GM12874 (cell line): ENCODE measurements at regions not wholly inside any gene's neighbourhood (a gene's known extent, or its start where the extent isn't known, plus 50 kb on each side); places are given as distances from the start of the nearest gene placed in this dataset.

Source experiments
- TF ChIP-seq, protein P1 (sequence below): IDR thresholded peaks from 2 replicates; pipeline ENCODE4 v1.5.1; 2011; ENCODE audit warnings: low read depth, mild to moderate bottlenecking, control low read depth, low read length, moderate library complexity; ENCODE audit not compliant: insufficient read depth

- TF ChIP-seq, protein P1, sequence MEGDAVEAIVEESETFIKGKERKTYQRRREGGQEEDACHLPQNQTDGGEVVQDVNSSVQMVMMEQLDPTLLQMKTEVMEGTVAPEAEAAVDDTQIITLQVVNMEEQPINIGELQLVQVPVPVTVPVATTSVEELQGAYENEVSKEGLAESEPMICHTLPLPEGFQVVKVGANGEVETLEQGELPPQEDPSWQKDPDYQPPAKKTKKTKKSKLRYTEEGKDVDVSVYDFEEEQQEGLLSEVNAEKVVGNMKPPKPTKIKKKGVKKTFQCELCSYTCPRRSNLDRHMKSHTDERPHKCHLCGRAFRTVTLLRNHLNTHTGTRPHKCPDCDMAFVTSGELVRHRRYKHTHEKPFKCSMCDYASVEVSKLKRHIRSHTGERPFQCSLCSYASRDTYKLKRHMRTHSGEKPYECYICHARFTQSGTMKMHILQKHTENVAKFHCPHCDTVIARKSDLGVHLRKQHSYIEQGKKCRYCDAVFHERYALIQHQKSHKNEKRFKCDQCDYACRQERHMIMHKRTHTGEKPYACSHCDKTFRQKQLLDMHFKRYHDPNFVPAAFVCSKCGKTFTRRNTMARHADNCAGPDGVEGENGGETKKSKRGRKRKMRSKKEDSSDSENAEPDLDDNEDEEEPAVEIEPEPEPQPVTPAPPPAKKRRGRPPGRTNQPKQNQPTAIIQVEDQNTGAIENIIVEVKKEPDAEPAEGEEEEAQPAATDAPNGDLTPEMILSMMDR, result peak; percentile 68
Observed at GRCh38 chr7:142587578-142588191, 161.6 kb upstream of the PRSS1 start.

DNA sequence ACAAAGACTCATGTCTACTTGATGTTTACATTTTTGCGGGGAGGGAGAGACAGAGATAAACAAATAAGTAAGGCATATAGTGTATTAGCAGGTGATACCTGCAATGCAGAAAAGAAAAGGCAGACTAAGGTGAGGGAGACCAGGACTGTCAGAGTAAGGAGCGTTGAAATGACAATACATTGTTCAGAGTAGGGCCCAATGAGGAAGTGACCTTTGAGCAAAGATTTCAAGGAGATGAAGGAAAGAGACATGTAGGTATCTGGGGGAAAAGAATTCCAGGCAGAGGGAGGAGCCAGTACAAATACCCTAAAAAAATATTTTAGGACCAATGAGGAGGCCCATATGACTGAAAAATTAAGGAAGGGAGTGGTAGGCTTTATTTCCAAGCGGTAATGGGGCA is 162.7 kb upstream of the PRSS1 start:
- TF ChIP-seq, protein P1, result no peak

DNA sequence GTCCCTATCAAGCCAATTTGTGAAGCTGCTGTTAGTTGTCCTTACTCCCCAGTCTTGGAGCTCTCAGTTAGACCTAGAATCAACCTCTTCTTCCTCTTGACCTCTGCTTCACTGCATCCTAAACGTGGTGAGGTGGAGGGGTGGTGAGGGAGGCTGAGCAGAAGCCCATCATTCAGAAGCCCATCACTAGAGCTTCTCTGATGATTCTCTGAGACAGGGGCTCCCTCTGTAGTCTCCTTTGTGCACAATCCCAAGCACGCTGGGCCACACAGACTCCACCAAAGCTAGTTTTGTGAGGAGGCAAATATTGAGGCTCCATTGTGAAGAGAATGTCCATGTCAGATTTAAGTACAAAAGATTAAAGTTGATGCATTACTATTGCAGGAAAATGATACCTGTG is 163.8 kb upstream of the PRSS1 start:
- TF ChIP-seq, protein P1, result 0 out of 2 replicates have a peak, but pooled peaks have one; percentile 8

DNA sequence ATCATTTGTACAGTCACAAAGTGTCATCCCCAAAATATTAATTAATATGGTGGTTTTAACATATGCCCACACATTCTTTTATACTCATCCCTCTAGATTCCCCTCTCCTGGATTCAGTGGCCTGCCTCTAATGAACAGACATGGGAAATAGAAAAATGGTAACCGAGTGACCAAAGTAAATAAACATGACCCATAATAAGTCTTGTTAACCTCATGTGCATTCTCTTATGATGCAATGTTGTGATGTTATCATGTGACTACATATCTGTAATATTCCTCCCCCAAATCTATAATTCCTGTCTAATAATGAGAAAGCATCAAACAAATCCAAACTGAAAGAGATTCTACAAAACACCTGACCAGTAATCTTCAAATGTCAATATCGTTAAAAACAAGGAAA is 164.5 kb upstream of the PRSS1 start:
- TF ChIP-seq, protein P1, result no peak

DNA sequence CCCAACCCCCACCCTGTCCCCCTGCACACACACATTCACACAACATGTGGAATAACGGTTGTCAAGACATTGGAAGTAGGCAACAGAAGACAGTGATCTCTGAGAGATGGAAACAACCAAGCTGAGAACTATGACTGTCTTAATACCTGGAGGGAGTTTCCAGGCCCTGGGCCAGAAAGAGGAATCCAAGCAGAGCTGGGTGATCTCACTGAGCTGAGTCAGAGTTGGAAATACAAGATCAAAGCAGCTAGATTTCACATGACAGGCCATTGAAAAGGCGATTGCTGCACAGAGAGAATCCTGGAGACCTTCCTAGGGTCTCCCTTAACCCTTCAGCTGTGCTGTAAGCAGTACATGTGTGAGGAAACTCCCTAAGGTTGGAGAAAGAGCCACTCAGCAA is 165.8 kb upstream of the PRSS1 start:
- TF ChIP-seq, protein P1, result no peak

DNA sequence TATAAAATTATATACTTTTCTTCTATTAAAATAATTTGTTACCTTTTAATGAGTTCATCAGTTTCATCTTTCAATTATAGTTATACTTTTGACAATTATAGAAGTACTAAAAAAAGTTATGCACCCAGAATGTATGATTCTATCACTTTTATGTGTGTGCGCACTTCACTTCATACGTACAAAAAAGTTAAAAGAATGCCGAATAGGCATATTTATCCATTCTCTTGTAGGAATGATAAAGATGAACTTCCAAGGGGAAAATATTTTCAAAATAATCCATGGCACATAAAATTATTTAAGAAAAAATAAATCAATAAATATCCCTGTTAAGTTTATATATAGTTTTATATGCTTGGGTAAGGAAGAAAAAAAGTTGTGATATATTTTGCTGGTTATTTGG is 166.9 kb upstream of the PRSS1 start:
- TF ChIP-seq, protein P1, result no peak

- TF ChIP-seq, protein P1, result no peak
Observed at GRCh38 chr7:142581341-142581740, 167.9 kb upstream of the PRSS1 start.
